SK-N-SH treated with all-trans-retinoic acid at 6 μM for 48 hours (cell line): ENCODE measurements at regions not wholly inside any gene's neighbourhood (a gene's known extent, or its start where the extent isn't known, plus 50 kb on each side); places are given as distances from the start of the nearest gene placed in this dataset.
A peak's percentile ranks its signal among the peaks of the same experiment; 100 is the strongest.

Experiments
- ATAC-seq: fragments of 200-7000 bp; cut with Tn5 transposase; 3 replicates; pipeline ENCODE4 v1.9.1; 2020; ENCODE audit warnings: mild to moderate bottlenecking, moderate library complexity
- ARNTL ChIP-seq: fragments of 450-650 bp; formaldehyde crosslinking; IDR thresholded peaks from 2 replicates; pipeline ENCODE4 v1.5.0; 2020; ENCODE audit warnings: low read depth, mild to moderate bottlenecking, moderate library complexity, borderline replicate concordance
- BACH2 ChIP-seq: fragments of 250-450 bp; sonication (Bioruptor Pico); IDR thresholded peaks from 2 replicates; pipeline ENCODE4 v1.9.0; 2021; ENCODE audit warnings: mild to moderate bottlenecking, borderline replicate concordance
- CSDC2 ChIP-seq: fragments of 250-450 bp; sonication (Bioruptor Pico); IDR thresholded peaks from 2 replicates; pipeline ENCODE4 v1.5.0; 2020; ENCODE audit warnings: mild to moderate bottlenecking, moderate library complexity
- CSRNP3 ChIP-seq: fragments of 250-450 bp; sonication (Bioruptor Pico); IDR thresholded peaks from 2 replicates; pipeline ENCODE4 v1.5.1; 2021; ENCODE audit warnings: mild to moderate bottlenecking, moderate library complexity
- ESRRG ChIP-seq: fragments of 250-450 bp; sonication (Bioruptor Pico); IDR thresholded peaks from 2 replicates; pipeline ENCODE4 v1.6.1; 2021; ENCODE audit warnings: mild to moderate bottlenecking
- GLIS3 ChIP-seq: fragments of 250-450 bp; sonication (Bioruptor Pico); IDR thresholded peaks from 2 replicates; pipeline ENCODE4 v1.5.0; 2020; ENCODE audit warnings: mild to moderate bottlenecking, moderate library complexity
- ISL1 ChIP-seq: fragments of 250-450 bp; sonication (Bioruptor Pico); IDR thresholded peaks from 2 replicates; pipeline ENCODE4 v2.1.2; 2022; ENCODE audit warnings: mild to moderate bottlenecking, moderate library complexity
- OSR1 ChIP-seq: fragments of 250-450 bp; sonication (Bioruptor Pico); IDR thresholded peaks from 2 replicates; pipeline ENCODE4 v1.8.0; 2022; ENCODE audit warnings: moderate library complexity, mild to moderate bottlenecking, inconsistent platforms
- PATZ1 ChIP-seq: fragments of 250-450 bp; sonication (Bioruptor Pico); IDR thresholded peaks from 2 replicates; pipeline ENCODE4 v1.8.0; 2020; ENCODE audit warnings: mild to moderate bottlenecking, moderate library complexity, borderline replicate concordance
- PPARA ChIP-seq: fragments of 250-450 bp; sonication (Bioruptor Pico); IDR thresholded peaks from 2 replicates; pipeline ENCODE4 v1.5.0; 2020; ENCODE audit warnings: mild to moderate bottlenecking, borderline replicate concordance
- RARB ChIP-seq: fragments of 250-450 bp; sonication (Bioruptor Pico); IDR thresholded peaks from 2 replicates; pipeline ENCODE4 v1.8.0; 2021; ENCODE audit warnings: mild to moderate bottlenecking, moderate library complexity
- SNAI2 ChIP-seq: fragments of 250-450 bp; sonication (Bioruptor Pico); IDR thresholded peaks from 2 replicates; pipeline ENCODE4 v1.5.0; 2020; ENCODE audit warnings: mild to moderate bottlenecking, moderate library complexity
- TCF4 ChIP-seq: fragments of 250-450 bp; sonication (Bioruptor Pico); IDR thresholded peaks from 2 replicates; pipeline ENCODE4 v1.8.0; 2021; ENCODE audit warnings: mild to moderate bottlenecking, moderate library complexity, borderline replicate concordance
- TOX ChIP-seq: fragments of 250-450 bp; sonication (Bioruptor Pico); IDR thresholded peaks from 2 replicates; pipeline ENCODE4 v1.8.0; 2021; ENCODE audit warnings: mild to moderate bottlenecking, moderate library complexity, borderline replicate concordance
- TSHZ2 ChIP-seq: fragments of 250-450 bp; sonication (Bioruptor Pico); IDR thresholded peaks from 2 replicates; pipeline ENCODE4 v1.5.0; 2020; ENCODE audit warnings: mild to moderate bottlenecking, moderate library complexity
- ZC3H10 ChIP-seq: fragments of 250-450 bp; sonication (Bioruptor Pico); IDR thresholded peaks from 2 replicates; pipeline ENCODE4 v1.5.1; 2021; ENCODE audit warnings: mild to moderate bottlenecking, moderate library complexity
- ZFP3 ChIP-seq: fragments of 250-450 bp; sonication (Bioruptor Pico); IDR thresholded peaks from 2 replicates; pipeline ENCODE4 v1.5.0; 2020; ENCODE audit warnings: mild to moderate bottlenecking, moderate library complexity
- ZFP30 ChIP-seq: fragments of 450-650 bp; formaldehyde crosslinking; IDR thresholded peaks from 2 replicates; pipeline ENCODE4 v1.5.0; 2022; ENCODE audit warnings: mild to moderate bottlenecking, moderate library complexity
- ZNF565 ChIP-seq: fragments of 450-650 bp; formaldehyde crosslinking; conservative IDR thresholded peaks from 2 replicates; pipeline ENCODE4 v1.5.0; 2020; ENCODE audit warnings: low read depth, mild to moderate bottlenecking, moderate library complexity
- ZNF70 ChIP-seq: fragments of 450-650 bp; formaldehyde crosslinking; IDR thresholded peaks from 2 replicates; pipeline ENCODE4 v1.5.0; 2020; ENCODE audit warnings: mild to moderate bottlenecking, moderate library complexity
- ZNF8 ChIP-seq: fragments of 450-650 bp; formaldehyde crosslinking; IDR thresholded peaks from 2 replicates; pipeline ENCODE4 v1.5.0; 2020; ENCODE audit warnings: mild to moderate bottlenecking, moderate library complexity
- TF ChIP-seq, protein P1 (sequence below): fragments of 250-450 bp; sonication (Bioruptor Pico); IDR thresholded peaks from 2 replicates; pipeline ENCODE4 v1.5.1; 2020; ENCODE audit warnings: low read depth, mild to moderate bottlenecking, moderate library complexity
- TF ChIP-seq, protein P2 (sequence below): fragments of 250-450 bp; sonication (Bioruptor Pico); IDR thresholded peaks from 2 replicates; pipeline ENCODE4 v1.8.0; 2021; ENCODE audit warnings: low read depth, mild to moderate bottlenecking, moderate library complexity, borderline replicate concordance

- no peak for ATAC-seq
- TF ChIP-seq ZNF8 (CRISPR knock-in tag) (no peak), ARNTL (CRISPR knock-in tag) (no peak), RARB (CRISPR knock-in tag) (no peak)
- TF ChIP-seq, protein P1, sequence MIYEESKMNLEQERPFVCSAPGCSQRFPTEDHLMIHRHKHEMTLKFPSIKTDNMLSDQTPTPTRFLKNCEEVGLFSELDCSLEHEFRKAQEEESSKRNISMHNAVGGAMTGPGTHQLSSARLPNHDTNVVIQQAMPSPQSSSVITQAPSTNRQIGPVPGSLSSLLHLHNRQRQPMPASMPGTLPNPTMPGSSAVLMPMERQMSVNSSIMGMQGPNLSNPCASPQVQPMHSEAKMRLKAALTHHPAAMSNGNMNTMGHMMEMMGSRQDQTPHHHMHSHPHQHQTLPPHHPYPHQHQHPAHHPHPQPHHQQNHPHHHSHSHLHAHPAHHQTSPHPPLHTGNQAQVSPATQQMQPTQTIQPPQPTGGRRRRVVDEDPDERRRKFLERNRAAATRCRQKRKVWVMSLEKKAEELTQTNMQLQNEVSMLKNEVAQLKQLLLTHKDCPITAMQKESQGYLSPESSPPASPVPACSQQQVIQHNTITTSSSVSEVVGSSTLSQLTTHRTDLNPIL: no peak
These were observed 67.8 kb upstream of the NPVF start for GRCh38 chr7:25296086-25296485.

DNA sequence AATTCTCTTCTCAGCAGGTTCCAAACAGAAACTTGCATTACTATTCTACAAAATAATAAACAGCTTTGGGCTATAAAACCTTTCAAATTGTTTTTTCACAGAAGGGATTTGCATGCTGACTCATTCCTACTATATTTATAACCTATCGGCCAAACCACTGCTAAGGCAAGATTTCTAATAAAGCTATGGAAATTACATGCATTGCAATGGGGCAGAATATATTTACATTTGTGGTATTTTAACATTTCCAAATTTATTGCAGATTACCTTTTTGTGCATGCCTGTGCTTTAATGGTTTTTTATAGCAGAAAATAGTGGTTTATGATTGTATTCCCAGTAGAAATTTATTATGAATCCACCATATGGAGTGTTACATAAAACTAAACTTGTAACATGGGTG lies 69.0 kb upstream of the NPVF start:
- TF ChIP-seq ZC3H10 (CRISPR knock-in tag) (no peak), TCF4 (CRISPR knock-in tag) (no peak), PPARA (CRISPR knock-in tag) (no peak), ESRRG (CRISPR knock-in tag) (no peak), ZNF8 (CRISPR knock-in tag) (no peak), OSR1 (CRISPR knock-in tag) (no peak), TOX (no peak), SNAI2 (no peak), ZFP3 (no peak)
- TF ChIP-seq, protein P2, sequence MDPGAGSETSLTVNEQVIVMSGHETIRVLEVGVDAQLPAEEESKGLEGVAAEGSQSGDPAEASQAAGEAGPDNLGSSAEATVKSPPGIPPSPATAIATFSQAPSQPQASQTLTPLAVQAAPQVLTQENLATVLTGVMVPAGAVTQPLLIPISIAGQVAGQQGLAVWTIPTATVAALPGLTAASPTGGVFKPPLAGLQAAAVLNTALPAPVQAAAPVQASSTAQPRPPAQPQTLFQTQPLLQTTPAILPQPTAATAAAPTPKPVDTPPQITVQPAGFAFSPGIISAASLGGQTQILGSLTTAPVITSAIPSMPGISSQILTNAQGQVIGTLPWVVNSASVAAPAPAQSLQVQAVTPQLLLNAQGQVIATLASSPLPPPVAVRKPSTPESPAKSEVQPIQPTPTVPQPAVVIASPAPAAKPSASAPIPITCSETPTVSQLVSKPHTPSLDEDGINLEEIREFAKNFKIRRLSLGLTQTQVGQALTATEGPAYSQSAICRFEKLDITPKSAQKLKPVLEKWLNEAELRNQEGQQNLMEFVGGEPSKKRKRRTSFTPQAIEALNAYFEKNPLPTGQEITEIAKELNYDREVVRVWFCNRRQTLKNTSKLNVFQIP (CRISPR knock-in tag): no peak
- no peak for ATAC-seq

- peak; percentile 74 for ATAC-seq
- peak; percentile 78 for TF ChIP-seq PATZ1 (CRISPR knock-in tag)
- peak; percentile 47; the same call in 1 of the 2 replicates for TF ChIP-seq SNAI2
- no peak for TF ChIP-seq ZNF8 (CRISPR knock-in tag)
- no peak for TF ChIP-seq ARNTL (CRISPR knock-in tag)
- TF ChIP-seq, protein P1: peak; percentile 80; the same call in 1 of the 2 replicates
- 0 out of 2 replicates have a peak, but pooled peaks have one; percentile 37 for TF ChIP-seq ZFP3
- 0 out of 2 replicates have a peak, but pooled peaks have one; percentile 56 for TF ChIP-seq TCF4 (CRISPR knock-in tag)
- no peak for TF ChIP-seq BACH2 (CRISPR knock-in tag)
- peak; percentile 85; the same call in 1 of the 2 replicates for TF ChIP-seq CSDC2 (CRISPR knock-in tag)
- TF ChIP-seq RARB (CRISPR knock-in tag): no peak
- no peak for TF ChIP-seq ZFP30 (CRISPR knock-in tag)
- TF ChIP-seq ZNF70 (CRISPR knock-in tag): no peak
- no peak for TF ChIP-seq PPARA (CRISPR knock-in tag)
- TF ChIP-seq GLIS3 (CRISPR knock-in tag): peak; percentile 89; the same call in 1 of the 2 replicates
- TF ChIP-seq ZNF565 (CRISPR knock-in tag): no peak; the same call in 1 of the 2 replicates
- peak; percentile 83 for TF ChIP-seq CSRNP3 (CRISPR knock-in tag)
- TF ChIP-seq, protein P2 (CRISPR knock-in tag): no peak
- no peak for TF ChIP-seq TOX
- peak; percentile 40; the same call in 1 of the 2 replicates for TF ChIP-seq TSHZ2 (CRISPR knock-in tag)
- TF ChIP-seq OSR1 (CRISPR knock-in tag): no peak
- TF ChIP-seq ESRRG (CRISPR knock-in tag): 0 out of 2 replicates have a peak, but pooled peaks have one; percentile 26
- no peak for TF ChIP-seq ZC3H10 (CRISPR knock-in tag)
- TF ChIP-seq ISL1: peak; percentile 90
- TF ChIP-seq, all 23 proteins: peak for 11
These were observed 75.2 kb upstream of the NPVF start for GRCh38 chr7:25303281-25304181.
